Right lobe of liver (tissue), 4 donors: ENCODE measurements at regions not wholly inside any gene's neighbourhood (a gene's known extent, or its start where the extent isn't known, plus 50 kb on each side); places are given as distances from the start of the nearest gene placed in this dataset.
"Not testable (repeated sequence)": the region's sequence is repeated elsewhere in the genome, so short reads cannot be mapped to it uniquely, and the experiment has no call there.

Experiments used
- POLR2A ChIP-seq: fragments of 450-650 bp; IDR thresholded peaks from one replicate; pipeline ENCODE4 v1.6.1; 2017; ENCODE audit warnings: antibody characterized with exemption, mild to moderate bottlenecking
- TF ChIP-seq, protein P1 (sequence below), 4 donors: fragments of 200-600 bp in 3 of 4; fragments of 450-650 bp in 1 of 4; IDR thresholded peaks; one replicate each; pipeline versions ENCODE4 v1.5.1 to v1.8.0; 2016 to 2022; ENCODE audit warnings: antibody characterized with exemption in 4 of 4, mild to moderate bottlenecking in 2 of 4
- donor health status: DM: no; HTN: no; CAD: no.
- donor health status: DM: no; HTN: no; CAD: no.
- donor health status: DM: no; HTN: yes; CAD: no.

DNA sequence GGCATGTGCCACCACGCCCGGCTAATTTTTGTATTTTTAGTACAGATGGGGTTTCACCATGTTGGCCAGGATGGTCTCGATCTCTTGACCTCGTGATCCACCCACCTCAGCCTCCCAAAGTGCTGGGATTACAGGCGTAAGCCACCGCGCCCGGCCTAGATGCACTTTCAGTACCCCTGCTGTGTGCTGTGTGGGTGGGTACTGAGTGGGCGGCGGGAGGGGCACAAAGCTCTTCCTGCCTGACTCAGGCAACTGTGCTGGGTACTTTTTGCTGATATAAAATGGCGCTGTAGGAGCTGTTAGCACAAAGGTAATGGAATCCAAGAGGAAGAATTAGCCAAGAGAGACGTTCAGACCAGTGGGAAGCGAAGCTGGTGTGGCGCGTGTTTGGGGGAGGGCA, 79.6 kb upstream of the HES1 start:
- TF ChIP-seq, protein P1, sequence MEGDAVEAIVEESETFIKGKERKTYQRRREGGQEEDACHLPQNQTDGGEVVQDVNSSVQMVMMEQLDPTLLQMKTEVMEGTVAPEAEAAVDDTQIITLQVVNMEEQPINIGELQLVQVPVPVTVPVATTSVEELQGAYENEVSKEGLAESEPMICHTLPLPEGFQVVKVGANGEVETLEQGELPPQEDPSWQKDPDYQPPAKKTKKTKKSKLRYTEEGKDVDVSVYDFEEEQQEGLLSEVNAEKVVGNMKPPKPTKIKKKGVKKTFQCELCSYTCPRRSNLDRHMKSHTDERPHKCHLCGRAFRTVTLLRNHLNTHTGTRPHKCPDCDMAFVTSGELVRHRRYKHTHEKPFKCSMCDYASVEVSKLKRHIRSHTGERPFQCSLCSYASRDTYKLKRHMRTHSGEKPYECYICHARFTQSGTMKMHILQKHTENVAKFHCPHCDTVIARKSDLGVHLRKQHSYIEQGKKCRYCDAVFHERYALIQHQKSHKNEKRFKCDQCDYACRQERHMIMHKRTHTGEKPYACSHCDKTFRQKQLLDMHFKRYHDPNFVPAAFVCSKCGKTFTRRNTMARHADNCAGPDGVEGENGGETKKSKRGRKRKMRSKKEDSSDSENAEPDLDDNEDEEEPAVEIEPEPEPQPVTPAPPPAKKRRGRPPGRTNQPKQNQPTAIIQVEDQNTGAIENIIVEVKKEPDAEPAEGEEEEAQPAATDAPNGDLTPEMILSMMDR (IDR thresholded peaks at IDR 0.05), result not testable (repeated sequence)
- not testable (repeated sequence) for TF ChIP-seq POLR2A
